SK-N-SH treated with all-trans-retinoic acid at 6 μM for 48 hours (cell line): ENCODE measurements at regions not wholly inside any gene's neighbourhood (a gene's known extent, or its start where the extent isn't known, plus 50 kb on each side); places are given as distances from the start of the nearest gene placed in this dataset.

Source experiments
- ARNTL ChIP-seq: fragments of 450-650 bp; formaldehyde crosslinking; IDR thresholded peaks from 2 replicates; pipeline ENCODE4 v1.5.0; 2020; ENCODE audit warnings: low read depth, mild to moderate bottlenecking, moderate library complexity, borderline replicate concordance
- PATZ1 ChIP-seq: fragments of 250-450 bp; sonication (Bioruptor Pico); IDR thresholded peaks from 2 replicates; pipeline ENCODE4 v1.8.0; 2020; ENCODE audit warnings: mild to moderate bottlenecking, moderate library complexity, borderline replicate concordance
- POU6F1 ChIP-seq: fragments of 250-450 bp; sonication (Bioruptor Pico); IDR thresholded peaks from 2 replicates; pipeline ENCODE4 v1.8.0; 2021; ENCODE audit warnings: low read depth, mild to moderate bottlenecking, moderate library complexity, borderline replicate concordance
- ZFP3 ChIP-seq: fragments of 250-450 bp; sonication (Bioruptor Pico); IDR thresholded peaks from 2 replicates; pipeline ENCODE4 v1.5.0; 2020; ENCODE audit warnings: mild to moderate bottlenecking, moderate library complexity
- ZNF8 ChIP-seq: fragments of 450-650 bp; formaldehyde crosslinking; IDR thresholded peaks from 2 replicates; pipeline ENCODE4 v1.5.0; 2020; ENCODE audit warnings: mild to moderate bottlenecking, moderate library complexity

DNA sequence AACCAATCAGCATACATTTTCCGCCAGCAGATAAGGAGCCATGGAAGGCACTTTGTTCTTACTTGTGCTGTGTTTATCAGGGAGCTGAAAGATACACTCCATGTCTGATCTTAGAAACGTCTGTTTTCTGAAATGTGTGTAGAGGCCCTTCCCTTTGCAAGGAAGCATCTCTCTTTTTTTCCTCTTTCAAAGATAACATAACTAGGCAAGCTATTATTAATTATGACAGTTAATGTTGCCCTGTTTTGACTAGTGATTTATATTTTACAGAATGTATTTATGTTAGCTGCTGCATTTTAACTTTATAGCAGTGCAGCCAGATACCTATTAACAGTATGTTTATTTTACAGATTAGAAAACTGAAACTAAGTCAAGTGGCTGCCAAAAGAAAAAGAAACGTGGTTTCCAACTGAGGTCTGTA lies 683.2 kb upstream of the IGFBP3 start:
- TF ChIP-seq ZFP3 (CRISPR knock-in tag), result no peak
- no peak for TF ChIP-seq ZNF8 (CRISPR knock-in tag)
- TF ChIP-seq PATZ1 (CRISPR knock-in tag), result no peak
- no peak; the same call in 1 of the 2 replicates for TF ChIP-seq POU6F1 (CRISPR knock-in tag)
- TF ChIP-seq ARNTL (CRISPR knock-in tag), result no peak
